Left hindlimb (tissue), 1 donor: ENCODE measurements at regions not wholly inside any gene's neighbourhood (a gene's known extent, or its start where the extent isn't known, plus 50 kb on each side); places are given as distances from the start of the nearest gene placed in this dataset.
A peak's percentile ranks its signal among the peaks of the same experiment; 100 is the strongest.

Experiments used
- DNase-seq: peaks from one replicate; pipeline ENCODE4 v3.0.0-alpha.2; 2018

GRCh38 chr6:4401408-4402368 is 266.3 kb upstream of the ECI2 start:
- peak; percentile 45 for DNase-seq

GRCh38 chr6:4399656-4400055 is 264.3 kb upstream of the ECI2 start:
- no peak for DNase-seq

GRCh38 chr6:4398791-4399190 is 263.4 kb upstream of the ECI2 start:
- no peak for DNase-seq

GRCh38 chr6:4397307-4397706 is 261.9 kb upstream of the ECI2 start:
- peak; percentile 61 for DNase-seq

GRCh38 chr6:4396044-4396443 is 260.7 kb upstream of the ECI2 start:
- no peak for DNase-seq

- no peak for DNase-seq
Observed at GRCh38 chr6:4395386-4395785, 260.0 kb upstream of the ECI2 start.

- DNase-seq, result no peak
Observed at GRCh38 chr6:4394786-4395185, 259.4 kb upstream of the ECI2 start.

- DNase-seq, result no peak
Observed at GRCh38 chr6:4388675-4389074, 253.3 kb upstream of the ECI2 start.

- no peak for DNase-seq
Observed at GRCh38 chr6:4384656-4385055, 249.3 kb upstream of the ECI2 start.

GRCh38 chr6:4383910-4384638 is 248.7 kb upstream of the ECI2 start:
- DNase-seq, result no peak

- no peak for DNase-seq
Observed at GRCh38 chr6:4382362-4382853, 247.0 kb upstream of the ECI2 start.

- no peak for DNase-seq
Observed at GRCh38 chr6:4381381-4381780, 246.0 kb upstream of the ECI2 start.

GRCh38 chr6:4380881-4381281 is 245.5 kb upstream of the ECI2 start:
- no peak for DNase-seq

- no peak for DNase-seq
Observed at GRCh38 chr6:4379958-4380357, 244.6 kb upstream of the ECI2 start.

GRCh38 chr6:4378319-4378996 is 243.1 kb upstream of the ECI2 start:
- DNase-seq, result no peak

GRCh38 chr6:4377603-4378002 is 242.2 kb upstream of the ECI2 start:
- DNase-seq, result no peak

- DNase-seq, result no peak
Observed at GRCh38 chr6:4374216-4374615, 238.8 kb upstream of the ECI2 start.

GRCh38 chr6:4372866-4373265 is 237.5 kb upstream of the ECI2 start:
- DNase-seq, result no peak

- no peak for DNase-seq
Observed at GRCh38 chr6:4371207-4371921, 236.0 kb upstream of the ECI2 start.

- no peak for DNase-seq
Observed at GRCh38 chr6:4370066-4370465, 234.7 kb upstream of the ECI2 start.

- DNase-seq, result no peak
Observed at GRCh38 chr6:4369616-4370015, 234.2 kb upstream of the ECI2 start.

GRCh38 chr6:4368649-4369048 is 233.3 kb upstream of the ECI2 start:
- DNase-seq, result no peak

- DNase-seq, result no peak
Observed at GRCh38 chr6:4367643-4368042, 232.3 kb upstream of the ECI2 start.
